ENCODE measurements at regions not wholly inside any gene's neighbourhood (a gene's known extent, or its start where the extent isn't known, plus 50 kb on each side); places are given as distances from the start of the nearest gene placed in this dataset.

- no peak for DNase-seq
- WGBS, 2 donors: 57 to 63% methylated on average over 2 of the region's 2 CpGs
- TF ChIP-seq POLR2A (IDR thresholded peaks at IDR 0.05) (no peak), CTCF (IDR thresholded peaks at IDR 0.05) (no peak)
- intact Hi-C loops (cut with DNase I): no loop called here
- Histone ChIP-seq H3K27ac (no peak overlapping the region), H3K9me3 (no peaks in the 10 kb centered on the region), H3K27me3 (no peaks in the 10 kb centered on the region), H3K36me3 (no peaks in the 10 kb centered on the region), H3K4me1 (no peaks in the 10 kb centered on the region), H3K4me3 (no peak overlapping the region)
Measured at GRCh38 chr9:87350915-87351314, 146.8 kb upstream of the DAPK1 start.

GRCh38 chr9:87353301-87353700, 144.4 kb upstream of the DAPK1 start:
- WGBS, 2 donors: 77 to 84% methylated on average over 3 of the region's 3 CpGs
- no peaks in the 10 kb centered on the region for H3K36me3 ChIP-seq
- no peak overlapping the region for H3K27ac ChIP-seq
- no peaks in the 10 kb centered on the region for H3K9me3 ChIP-seq
- H3K27me3 ChIP-seq: no peaks in the 10 kb centered on the region
- intact Hi-C loops (cut with DNase I): no loop called here
- DNase-seq: no peak
- TF ChIP-seq POLR2A (IDR thresholded peaks at IDR 0.05): no peak
- no peak for TF ChIP-seq CTCF (IDR thresholded peaks at IDR 0.05)
- no peaks in the 10 kb centered on the region for H3K4me1 ChIP-seq
- no peak overlapping the region for H3K4me3 ChIP-seq

GRCh38 chr9:87354147-87354546, 143.5 kb upstream of the DAPK1 start:
- intact Hi-C loops (cut with DNase I): no loop called here
- DNase-seq: no peak
- H3K4me3 ChIP-seq: no peak overlapping the region
- H3K27ac ChIP-seq: no peak overlapping the region
- no peaks in the 10 kb centered on the region for H3K4me1 ChIP-seq
- H3K27me3 ChIP-seq: no peaks in the 10 kb centered on the region
- H3K9me3 ChIP-seq: no peaks in the 10 kb centered on the region
- WGBS, 2 donors: 33 to 43% methylated on average over 1 of the region's 1 CpG
- H3K36me3 ChIP-seq: no peaks in the 10 kb centered on the region
- TF ChIP-seq POLR2A (IDR thresholded peaks at IDR 0.05): no peak
- TF ChIP-seq CTCF (IDR thresholded peaks at IDR 0.05): no peak

GRCh38 chr9:87357600-87357999, 140.1 kb upstream of the DAPK1 start:
- 71 to 100% methylated on average over 1 of the region's 1 CpG for WGBS, 2 donors
- no peaks in the 10 kb centered on the region for H3K36me3 ChIP-seq
- no peak for DNase-seq
- no peaks in the 10 kb centered on the region for H3K9me3 ChIP-seq
- H3K27me3 ChIP-seq: no peaks in the 10 kb centered on the region
- no peak overlapping the region for H3K4me3 ChIP-seq
- TF ChIP-seq CTCF (IDR thresholded peaks at IDR 0.05) (no peak), POLR2A (IDR thresholded peaks at IDR 0.05) (no peak)
- H3K27ac ChIP-seq: no peak overlapping the region
- H3K4me1 ChIP-seq: no peaks in the 10 kb centered on the region
- intact Hi-C loops (cut with DNase I): no loop called here

- no peak for DNase-seq
- intact Hi-C loops (cut with DNase I): no loop called here
- H3K4me3 ChIP-seq: no peak overlapping the region
- no peak overlapping the region for H3K27ac ChIP-seq
- no peak for TF ChIP-seq CTCF (IDR thresholded peaks at IDR 0.05)
- TF ChIP-seq POLR2A (IDR thresholded peaks at IDR 0.05): no peak
- H3K27me3 ChIP-seq: no peaks in the 10 kb centered on the region
- no peaks in the 10 kb centered on the region for H3K9me3 ChIP-seq
- no peaks in the 10 kb centered on the region for H3K4me1 ChIP-seq
- H3K36me3 ChIP-seq: no peaks in the 10 kb centered on the region
Measured at GRCh38 chr9:87359264-87359663, 138.4 kb upstream of the DAPK1 start.
